HG02870 (cell line): ENCODE measurements at regions not wholly inside any gene's neighbourhood (a gene's known extent, or its start where the extent isn't known, plus 50 kb on each side); places are given as distances from the start of the nearest gene placed in this dataset.

Source experiments
- ATAC-seq: cut with Tn5 transposase; IDR thresholded peaks from one replicate; pipeline ENCODE4 v1.9.1; 2021; ENCODE audit warnings: mild to moderate bottlenecking, moderate library complexity; ENCODE audit not compliant: unreplicated experiment

DNA sequence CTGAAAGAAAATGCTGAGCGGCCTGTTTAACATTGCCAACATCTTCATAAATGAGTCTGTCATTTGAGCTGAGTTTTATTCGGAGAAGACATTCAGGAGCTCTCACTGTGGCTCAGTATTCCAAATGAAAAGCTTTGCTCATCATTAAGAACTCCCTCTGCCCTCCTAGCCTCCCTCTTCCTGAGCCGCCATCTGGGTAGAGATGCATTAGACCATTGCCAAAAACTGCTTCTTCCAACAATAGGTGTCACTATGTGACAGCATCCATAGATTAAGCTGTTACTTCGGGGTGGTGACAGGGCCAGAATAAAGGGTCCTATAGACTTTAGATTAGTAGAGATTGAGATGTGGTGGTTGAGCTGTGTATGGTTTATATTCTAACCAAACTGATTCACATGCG lies 501.4 kb upstream of the NR2F2 start:
- no peak for ATAC-seq

DNA sequence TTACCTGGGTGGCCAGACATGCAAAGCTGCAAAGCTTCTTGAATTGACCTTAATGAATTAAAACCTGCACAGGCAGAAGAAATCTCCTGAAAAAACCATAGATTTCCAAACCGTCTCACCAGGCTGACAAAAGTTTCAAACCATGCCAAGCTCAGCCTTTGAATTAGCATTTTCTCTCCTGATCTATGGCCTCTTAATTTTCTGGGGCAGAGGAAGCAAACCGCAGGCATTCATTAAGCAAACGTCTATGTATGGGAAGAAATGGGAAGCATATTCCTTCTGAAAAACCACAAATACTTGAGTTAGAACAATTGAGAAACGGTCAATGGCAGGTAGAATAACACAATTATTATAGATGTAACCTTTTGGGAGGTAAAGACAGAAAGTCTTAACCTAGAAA lies 500.2 kb upstream of the NR2F2 start:
- no peak for ATAC-seq

DNA sequence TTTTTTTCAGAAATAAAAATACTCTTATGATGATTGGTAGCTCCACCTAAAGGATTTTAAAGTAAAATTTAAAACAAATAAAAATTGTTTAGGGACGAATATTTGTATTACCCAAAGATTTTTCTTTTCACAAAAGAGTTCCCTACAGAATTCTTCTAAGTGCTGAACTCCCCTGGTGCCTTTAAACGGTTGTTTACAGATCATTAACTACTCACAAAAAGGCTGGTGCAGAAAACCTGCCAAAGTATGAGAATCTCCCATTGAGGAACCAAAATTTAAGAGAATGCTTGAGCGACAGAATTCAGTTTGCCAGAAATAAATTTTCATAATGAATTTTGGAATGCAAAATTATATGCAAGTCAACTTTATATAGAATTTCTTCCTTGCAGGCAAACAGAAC lies 497.8 kb upstream of the NR2F2 start:
- no peak for ATAC-seq

DNA sequence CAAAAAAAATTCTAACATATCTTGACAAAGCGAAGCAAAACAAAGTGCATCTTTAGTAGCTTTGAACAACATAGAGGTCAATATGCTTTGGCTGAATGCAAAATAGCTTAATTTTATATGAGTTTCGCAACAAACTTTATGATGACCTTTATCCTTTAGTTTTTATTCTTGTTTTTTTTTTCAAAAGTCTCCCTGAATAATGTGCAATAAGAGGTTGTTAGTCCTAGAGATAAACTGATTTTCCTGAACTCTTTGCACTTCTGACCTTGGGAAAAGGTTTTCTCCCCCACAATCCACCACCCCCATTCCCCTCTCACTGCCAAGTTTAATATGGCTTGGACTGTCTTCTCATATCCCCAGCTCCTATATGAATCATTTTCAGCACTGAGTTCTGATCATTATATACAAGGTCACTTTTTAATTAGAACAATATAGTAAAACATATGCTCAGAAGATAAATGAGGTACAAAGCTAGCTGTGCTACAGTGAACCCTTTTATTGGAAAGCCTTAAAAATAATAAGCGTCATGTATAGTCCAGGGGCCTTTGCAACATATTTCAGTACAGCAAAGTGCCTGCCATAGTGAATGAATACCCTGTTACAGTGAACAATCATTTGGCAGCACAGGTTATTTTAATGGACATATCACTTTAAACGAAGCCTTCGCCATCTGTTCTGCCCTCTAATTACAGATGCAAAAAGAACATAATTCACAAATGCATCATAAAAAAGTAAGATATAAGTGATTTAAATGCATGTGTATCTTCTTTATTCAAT lies 496.3 kb upstream of the NR2F2 start:
- no peak for ATAC-seq

DNA sequence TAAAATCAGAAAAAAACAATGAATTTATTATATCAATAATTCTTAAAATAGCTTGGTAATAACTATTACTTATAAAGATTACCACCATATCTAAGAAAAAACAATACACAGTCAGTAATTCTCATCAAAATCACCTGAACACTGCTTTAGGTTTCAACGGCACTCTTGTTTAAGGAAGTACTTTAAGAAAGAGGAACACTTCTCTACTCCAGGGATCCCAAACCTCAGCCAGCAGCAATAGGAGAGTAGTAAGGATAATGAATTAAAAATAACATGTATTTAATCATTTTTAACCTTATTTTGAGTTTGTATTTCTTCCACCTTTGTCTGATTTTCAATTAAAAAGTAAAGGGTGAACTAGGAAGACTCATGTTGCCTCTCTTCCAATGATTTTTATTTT lies 494.0 kb upstream of the NR2F2 start:
- ATAC-seq = no peak

DNA sequence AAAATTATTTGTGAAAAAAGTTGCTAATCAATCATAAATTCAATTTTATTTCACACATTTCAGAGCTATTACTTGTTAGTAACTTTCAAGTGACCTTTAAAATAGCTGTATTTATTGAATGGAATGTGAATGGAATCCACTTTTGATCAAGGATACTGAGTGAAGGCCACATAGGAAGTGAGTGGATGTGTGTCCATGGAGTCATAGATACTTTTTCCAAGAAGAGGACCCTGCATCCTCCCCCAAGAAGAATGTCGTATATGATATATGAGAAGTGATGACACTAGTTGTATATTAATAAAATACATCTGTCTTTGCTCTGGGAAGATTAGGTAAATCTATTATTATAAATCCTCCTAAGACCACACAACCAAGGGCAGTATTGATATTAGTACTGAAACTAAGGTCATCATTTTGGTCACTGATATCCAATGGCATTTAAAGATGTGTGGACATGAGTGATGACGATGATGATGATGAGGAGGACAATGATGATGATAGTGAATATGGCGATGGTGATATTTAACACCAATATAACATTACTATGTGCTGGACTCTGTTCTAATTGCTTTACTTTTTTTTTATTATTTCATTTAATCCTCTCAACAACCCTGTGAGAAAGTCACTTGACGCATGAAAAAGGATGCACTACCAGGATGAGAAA lies 493.0 kb upstream of the NR2F2 start:
- no peak for ATAC-seq

DNA sequence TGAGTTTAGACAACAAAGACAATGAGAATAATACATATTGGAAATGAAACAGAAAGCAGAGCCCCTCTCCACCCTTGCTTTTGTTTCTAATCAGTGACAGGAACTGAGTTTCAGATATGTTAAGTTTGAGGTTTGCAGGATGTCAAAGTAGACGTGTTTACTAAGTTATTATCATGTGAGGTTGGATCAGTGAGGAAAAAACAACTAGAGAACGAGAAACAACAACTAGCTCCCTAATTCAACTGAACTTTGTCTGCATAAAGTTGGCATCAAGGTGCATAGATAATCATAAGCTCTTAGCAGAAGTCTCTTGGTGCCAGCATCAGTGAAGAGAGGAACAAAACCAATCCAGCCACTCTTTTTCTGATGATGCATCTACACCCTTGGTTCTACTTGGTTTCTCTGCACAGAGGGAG lies 491.1 kb upstream of the NR2F2 start:
- ATAC-seq = peak; percentile 78

DNA sequence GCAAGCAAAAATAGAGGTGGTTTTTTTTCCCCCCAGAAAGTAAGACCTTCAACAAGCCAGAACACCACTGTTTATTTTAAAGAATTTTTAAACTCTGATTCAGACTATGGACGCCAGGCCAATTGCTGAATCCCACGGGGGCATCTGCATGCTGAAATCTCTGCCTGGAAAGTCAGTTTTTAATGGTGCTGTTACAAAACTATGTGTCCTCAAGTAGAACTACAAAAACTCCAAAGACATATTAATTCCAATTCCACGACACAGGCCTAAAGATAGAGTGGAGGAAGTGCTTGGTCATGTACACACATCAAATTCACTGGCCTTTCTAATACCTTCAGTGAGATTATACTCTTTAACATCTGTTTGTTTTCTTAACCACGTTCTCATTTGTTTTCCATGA lies 490.5 kb upstream of the NR2F2 start:
- ATAC-seq = no peak

DNA sequence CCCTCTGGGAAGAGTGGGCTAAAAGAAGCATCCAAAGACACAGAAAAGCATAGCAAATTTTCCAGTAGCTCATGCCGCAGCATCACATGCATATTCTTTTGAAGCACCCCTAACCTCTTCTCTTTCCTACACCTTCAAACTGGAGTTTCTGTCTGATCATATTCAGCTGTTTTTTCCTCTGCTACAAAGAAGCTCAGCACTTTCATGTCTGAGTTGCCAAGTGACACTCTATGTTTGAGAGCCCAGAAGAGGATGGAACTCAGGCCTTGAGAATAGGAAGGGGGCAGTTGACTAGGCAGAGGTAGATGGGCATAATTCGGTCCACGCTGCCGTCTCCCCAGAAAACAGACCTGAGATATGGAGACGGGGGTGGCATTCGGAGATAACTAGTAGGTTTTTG lies 489.6 kb upstream of the NR2F2 start:
- ATAC-seq = no peak

DNA sequence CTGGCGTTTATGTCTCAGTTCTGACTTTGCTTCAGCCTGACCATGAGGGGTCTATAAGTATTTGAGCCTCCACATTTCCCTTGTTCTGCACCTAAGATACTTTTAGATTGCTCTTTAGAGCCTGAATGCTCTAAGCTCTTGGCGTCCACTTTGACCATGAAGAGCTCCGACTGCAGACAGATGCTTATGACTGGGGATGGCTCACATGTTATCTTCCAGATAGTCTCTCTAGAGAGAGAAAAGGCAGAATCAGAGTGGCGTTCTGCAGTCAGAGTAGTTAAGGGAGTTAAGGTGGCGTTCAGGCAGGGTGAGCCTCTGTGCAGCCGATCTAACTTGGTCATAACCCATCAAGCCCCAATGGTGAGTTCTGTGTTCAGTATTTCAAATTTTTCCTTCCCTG lies 487.9 kb upstream of the NR2F2 start:
- no peak for ATAC-seq

DNA sequence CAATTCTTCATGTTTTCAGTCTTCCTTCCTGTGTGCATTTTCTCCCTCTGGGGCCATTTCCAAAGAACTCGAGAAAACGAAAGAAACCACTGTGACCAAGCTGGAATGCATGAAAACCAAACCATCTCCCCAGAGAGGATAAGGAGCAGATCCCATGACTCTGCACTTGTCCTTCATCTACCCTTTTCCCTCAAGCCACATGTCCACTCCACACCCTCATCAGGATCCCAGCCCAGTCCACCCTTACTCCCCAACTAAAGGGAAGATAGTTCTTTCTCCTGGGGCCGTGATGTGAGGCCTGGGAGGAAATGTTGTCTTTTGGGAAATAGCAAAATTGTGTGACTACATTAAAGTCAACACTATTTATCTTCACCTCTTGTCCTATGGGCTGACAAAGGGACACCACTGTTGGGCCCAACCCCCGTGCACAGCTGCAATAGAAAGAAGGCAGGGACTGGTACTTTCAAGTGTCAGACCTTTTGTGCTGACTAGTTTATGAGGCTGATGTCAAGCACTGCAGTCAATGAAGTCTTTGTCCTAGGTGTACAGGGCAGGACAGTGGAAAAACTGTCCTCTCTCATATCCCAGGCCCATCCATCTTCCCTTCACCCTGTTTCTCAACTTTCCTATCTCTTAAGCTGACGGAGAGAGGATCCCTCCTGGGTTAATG lies 487.1 kb upstream of the NR2F2 start:
- ATAC-seq = no peak

DNA sequence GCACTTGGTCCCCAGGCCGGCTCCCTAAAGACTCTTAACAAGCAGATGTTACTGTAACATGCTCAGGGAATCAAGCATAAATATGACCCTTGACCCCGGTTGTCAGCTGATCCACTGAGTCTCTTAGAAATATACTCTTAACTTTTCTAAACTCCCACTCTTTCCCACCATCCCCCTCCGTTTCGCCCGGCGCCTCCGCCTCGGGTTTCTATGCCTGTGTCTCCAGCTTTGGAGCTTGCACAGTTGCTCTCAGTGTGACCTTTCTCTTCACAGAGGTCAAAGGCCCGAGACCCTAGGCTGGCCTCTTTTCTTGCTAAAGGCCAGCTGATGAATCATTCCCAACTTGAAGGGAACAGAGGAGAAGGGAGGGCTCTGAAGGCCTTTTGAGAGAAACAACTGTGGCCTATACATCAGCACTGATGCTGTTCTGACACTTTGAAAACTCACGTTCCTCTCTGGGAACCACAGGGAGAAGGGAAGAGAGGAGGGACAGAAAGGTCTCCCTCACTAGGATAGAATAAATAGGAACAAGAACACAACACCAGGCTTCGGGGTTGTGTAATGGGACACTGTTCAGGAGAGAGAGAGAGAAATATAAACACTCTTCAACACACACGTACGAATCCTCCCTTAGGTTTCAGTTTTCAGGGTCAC lies 484.5 kb upstream of the NR2F2 start:
- ATAC-seq = no peak

DNA sequence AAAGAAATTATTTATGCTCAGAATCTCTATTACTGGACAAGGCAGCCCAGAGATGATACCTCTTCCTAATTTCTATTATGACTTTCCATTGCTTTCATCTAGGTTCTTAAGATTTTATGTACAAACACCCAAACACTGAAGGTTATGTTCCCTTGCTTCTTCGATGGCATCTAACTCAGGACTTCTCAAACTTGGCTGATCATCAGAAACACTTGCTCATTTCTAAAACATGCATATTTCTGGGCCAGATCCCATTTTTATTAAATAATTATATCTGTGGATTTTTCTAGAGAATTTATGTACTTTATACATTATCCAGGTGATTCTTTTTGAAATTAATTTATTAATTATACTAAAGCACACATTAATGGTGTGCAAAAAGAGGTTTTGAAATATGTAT lies 482.4 kb upstream of the NR2F2 start:
- no peak for ATAC-seq

DNA sequence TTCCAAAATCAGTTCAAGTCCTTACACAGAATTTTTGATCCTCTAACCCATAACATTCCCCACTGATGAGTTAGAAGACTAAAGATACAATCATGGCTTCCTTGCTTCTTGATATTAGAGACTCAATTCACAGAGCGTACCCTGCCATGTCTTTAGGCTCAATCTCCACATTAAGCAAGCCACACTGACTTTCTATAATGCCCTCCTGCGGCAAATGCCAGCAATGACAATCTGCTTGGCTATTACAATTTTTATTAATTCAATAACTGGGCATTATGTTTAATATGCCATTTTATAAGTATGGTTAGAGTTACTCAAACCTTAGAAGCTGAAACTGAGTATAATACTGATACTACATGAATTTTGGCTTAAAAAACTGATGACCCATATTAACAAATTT lies 479.7 kb upstream of the NR2F2 start:
- ATAC-seq = no peak

DNA sequence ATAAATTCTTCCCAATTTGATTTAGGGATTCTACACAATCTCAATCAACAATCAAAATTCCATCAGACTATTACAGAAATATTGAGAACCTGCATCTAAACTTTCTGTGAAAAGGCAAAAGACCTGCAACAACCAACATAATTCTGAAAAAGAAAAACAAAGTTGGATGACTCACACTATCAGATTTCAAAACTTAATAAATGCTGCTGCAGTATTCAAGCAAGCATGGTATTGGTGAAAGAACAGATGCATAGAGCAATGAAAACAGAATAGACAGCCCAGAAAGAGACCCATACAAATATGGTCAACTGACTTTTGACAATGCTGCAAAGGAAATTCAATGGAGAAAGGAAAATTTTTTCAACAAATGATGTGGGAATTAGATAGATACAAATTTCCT lies 477.1 kb upstream of the NR2F2 start:
- ATAC-seq = no peak

DNA sequence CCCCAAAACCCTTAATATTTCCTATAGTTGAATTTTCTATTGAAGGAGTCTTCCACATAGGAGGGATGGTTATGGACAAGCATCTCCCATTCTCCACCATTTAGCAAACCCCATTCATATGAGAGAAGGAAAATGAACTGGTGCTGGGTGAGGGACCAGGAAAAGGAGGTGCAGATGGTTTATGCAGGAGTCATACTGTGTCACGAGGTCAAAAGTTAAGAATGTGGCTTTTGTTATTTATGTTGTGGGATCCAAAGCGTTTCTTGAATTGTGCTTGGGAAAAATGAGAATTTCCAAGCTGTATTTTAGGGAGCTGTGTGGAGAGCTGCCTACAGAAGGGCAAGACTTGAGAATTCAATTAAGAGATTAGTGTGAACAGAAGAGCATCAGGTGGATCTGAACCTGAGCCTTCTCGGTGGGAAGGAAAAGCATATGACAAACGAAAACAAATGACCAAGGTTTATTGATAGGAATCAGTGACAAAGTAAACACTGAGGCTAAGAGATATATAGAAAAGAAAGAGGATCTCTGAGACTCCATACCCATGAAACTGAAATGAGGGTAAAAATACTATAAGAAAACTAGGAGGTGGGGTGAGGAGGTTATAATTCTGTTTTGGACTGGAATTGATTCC lies 473.3 kb upstream of the NR2F2 start:
- ATAC-seq = no peak

DNA sequence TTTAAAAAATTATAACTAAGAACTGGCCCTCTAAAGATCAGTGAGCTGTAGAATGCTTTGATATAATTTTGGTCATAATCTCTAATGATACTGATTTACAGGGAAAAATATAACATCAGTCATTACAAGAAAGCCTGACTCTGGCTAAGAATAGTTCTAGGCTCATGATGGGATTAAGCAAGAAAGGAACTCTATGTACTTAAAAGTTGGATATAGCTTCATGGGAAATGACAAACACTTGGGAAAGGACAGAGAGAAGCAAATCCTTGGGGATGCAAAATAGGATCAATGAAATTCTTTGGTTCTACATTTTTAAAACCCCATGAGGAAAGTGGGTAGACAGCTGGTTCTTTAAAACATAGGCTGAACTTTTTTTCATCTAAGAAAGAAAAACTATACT lies 472.7 kb upstream of the NR2F2 start:
- ATAC-seq = no peak

DNA sequence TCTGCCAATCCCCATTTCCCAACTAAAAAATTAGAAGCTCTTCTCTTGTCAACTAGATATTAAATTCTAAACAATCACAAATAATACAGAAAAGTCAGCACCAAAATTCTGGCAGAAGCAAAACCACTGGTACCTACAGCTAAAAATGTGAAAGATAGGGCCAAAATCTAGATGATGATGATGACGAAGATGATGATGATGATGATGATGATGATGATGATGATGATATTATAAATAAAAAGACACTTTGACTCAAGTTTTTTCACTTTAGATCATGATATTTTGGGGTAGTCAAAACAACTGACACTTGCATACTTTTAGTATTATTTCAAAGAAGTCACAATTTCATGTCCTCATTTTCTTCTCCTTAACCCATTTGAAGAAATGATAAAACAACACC lies 470.1 kb upstream of the NR2F2 start:
- ATAC-seq = no peak

DNA sequence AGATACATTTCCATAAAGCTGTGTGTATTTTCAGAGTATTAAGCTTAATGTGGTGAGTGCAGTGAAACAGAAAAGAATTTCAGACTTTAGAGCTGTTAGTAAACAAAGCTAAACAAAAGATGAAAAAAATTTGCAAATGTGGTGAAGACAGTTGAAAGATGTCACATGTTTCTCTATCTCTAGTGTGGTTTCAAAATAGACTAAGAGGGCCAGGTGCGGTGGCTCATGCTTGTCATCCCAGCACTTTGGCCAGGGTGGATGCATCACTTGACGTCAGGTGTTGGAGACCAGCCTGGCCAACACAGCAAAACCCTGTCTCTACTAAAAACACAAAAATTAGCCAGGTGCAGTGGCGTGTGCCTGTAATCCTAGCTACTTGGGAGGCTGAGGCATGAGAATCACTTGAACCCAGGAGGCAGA lies 466.0 kb upstream of the NR2F2 start:
- ATAC-seq = peak; percentile 78

DNA sequence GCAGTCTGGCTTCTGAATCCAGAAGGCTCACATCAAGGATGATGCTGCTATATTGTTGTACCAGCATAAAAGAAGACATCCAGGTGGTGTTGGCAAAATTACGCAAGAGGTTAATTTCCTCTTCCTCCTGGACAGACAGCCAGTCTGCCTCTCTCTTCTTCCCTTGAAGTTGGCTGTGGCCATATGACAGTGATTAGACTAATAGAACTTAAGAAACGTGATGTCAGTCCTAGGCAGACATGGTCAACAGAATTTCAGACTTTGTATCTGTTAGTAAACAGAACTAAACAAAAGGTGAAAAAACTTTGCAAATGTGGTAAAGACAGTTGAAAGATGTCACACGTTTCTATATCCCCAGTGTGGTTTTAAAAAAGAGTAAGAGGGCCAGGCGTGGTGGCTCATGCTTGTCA lies 465.2 kb upstream of the NR2F2 start:
- no peak for ATAC-seq
